Epithelial cell of proximal tubule (primary cell): ENCODE measurements at regions not wholly inside any gene's neighbourhood (a gene's known extent, or its start where the extent isn't known, plus 50 kb on each side); places are given as distances from the start of the nearest gene placed in this dataset.

ENCODE experiments used
- DNase-seq: peaks from one replicate; pipeline ENCODE4 v3.0.0-alpha.2; 2011; ENCODE audit warnings: low read depth
- H3K4me3 ChIP-seq: 2 replicates; pipeline ENCODE4 v1.5.1; 2011; ENCODE audit warnings: low read depth, mild to moderate bottlenecking, low read length
- CTCF ChIP-seq: conservative IDR thresholded peaks from 2 replicates; pipeline ENCODE4 v1.5.1; 2012; ENCODE audit warnings: low read depth, mild to moderate bottlenecking, low read length

- no peak overlapping the region for H3K4me3 ChIP-seq
- no peak for DNase-seq
- no peak for TF ChIP-seq CTCF
Observed at GRCh38 chr5:167452136-167452535, 839.3 kb upstream of the WWC1 start.

- TF ChIP-seq CTCF = no peak
- DNase-seq = no peak
Observed at GRCh38 chr5:167453246-167454030, 838.0 kb upstream of the WWC1 start.

GRCh38 chr5:167458412-167458811 lies 833.0 kb upstream of the WWC1 start:
- no peak for TF ChIP-seq CTCF
- DNase-seq = no peak
- H3K4me3 ChIP-seq = no peak overlapping the region

More at GRCh38 chr5:167453246-167454030, 838.0 kb upstream of the WWC1 start:
- no peak overlapping the region for H3K4me3 ChIP-seq

- H3K4me3 ChIP-seq = no peak overlapping the region
- DNase-seq = no peak
- no peak for TF ChIP-seq CTCF
Observed at GRCh38 chr5:167460449-167461020, 830.9 kb upstream of the WWC1 start.

- TF ChIP-seq CTCF = no peak
- DNase-seq = no peak
- H3K4me3 ChIP-seq = no peak overlapping the region
Observed at GRCh38 chr5:167463939-167464338, 827.5 kb upstream of the WWC1 start.

- H3K4me3 ChIP-seq = no peak overlapping the region
- DNase-seq = no peak
Observed at GRCh38 chr5:167466992-167467391, 824.5 kb upstream of the WWC1 start.

More at GRCh38 chr5:167466992-167467391, 824.5 kb upstream of the WWC1 start:
- TF ChIP-seq CTCF = no peak
